Panc1 (cell line): ENCODE measurements at regions not wholly inside any gene's neighbourhood (a gene's known extent, or its start where the extent isn't known, plus 50 kb on each side); places are given as distances from the start of the nearest gene placed in this dataset.

ENCODE experiments used
- ATAC-seq: fragments of 200-7000 bp; cut with Tn5 transposase; 2 replicates; pipeline ENCODE4 v1.9.1; 2020; ENCODE audit warnings: mild to moderate bottlenecking, moderate library complexity
- BruUV-seq: library from RNA; stranded (reverse); fragments of 400-500 nt; replicated peaks from 2 replicates; lab custom pipeline; 2021; lab: Mats Ljungman, UMichigan
- CTCF ChIA-PET: fragments of 300-600 bp; sonication (Branson Sonifier 250); formaldehyde crosslinking; loops from one replicate; lab custom pipeline; 2022; ENCODE audit warnings: antibody characterized with exemption; lab: Charles Lee
- POLR2A ChIA-PET: fragments of 300-600 bp; sonication (Branson Sonifier 250); formaldehyde crosslinking; loops from one replicate; lab custom pipeline; 2022; ENCODE audit warnings: antibody characterized with exemption; lab: Charles Lee
- DNase-seq: peaks from one replicate; pipeline ENCODE4 v3.0.0-alpha.2; 2010; ENCODE audit warnings: low read depth, low spot score
- H3K27ac ChIP-seq: 2 replicates; pipeline ENCODE4 v1.5.1; 2011; ENCODE audit warnings: mild to moderate bottlenecking, low read length, inconsistent platforms
- H3K27me3 ChIP-seq: fragments of 200-500 bp; sonication (Bioruptor generic); 2 replicates; pipeline ENCODE4 v1.6.0; 2014; ENCODE audit warnings: low read length, inconsistent platforms; ENCODE audit not compliant: control insufficient read depth, insufficient read depth
- H3K36me3 ChIP-seq: fragments of 200-500 bp; sonication (Bioruptor generic); 2 replicates; pipeline ENCODE4 v1.5.1; 2014; ENCODE audit warnings: inconsistent platforms, mild to moderate bottlenecking, low read length, moderate library complexity; ENCODE audit not compliant: control insufficient read depth, insufficient read depth
- H3K4me1 ChIP-seq: 2 replicates; pipeline ENCODE4 v1.5.1; 2011; ENCODE audit warnings: inconsistent platforms, mild to moderate bottlenecking, low read length, moderate library complexity; ENCODE audit not compliant: control insufficient read depth, insufficient read depth
- H3K4me3 ChIP-seq, 2 experiments: 2 replicates each; pipeline ENCODE4 v1.5.1; 2011 to 2012; ENCODE audit warnings: low read depth in 2 of 2, low read length in 2 of 2, mild to moderate bottlenecking in 2 of 2, inconsistent platforms in 1 of 2, moderate library complexity in 1 of 2
- H3K9me3 ChIP-seq: fragments of 200-500 bp; sonication (Bioruptor generic); 2 replicates; pipeline ENCODE4 v1.5.1; 2014; ENCODE audit warnings: low read depth, mild to moderate bottlenecking, inconsistent platforms, low read length, moderate library complexity; ENCODE audit not compliant: control insufficient read depth, insufficient read depth
- CTCF ChIP-seq: fragments of 450-650 bp; IDR thresholded peaks from 2 replicates; pipeline ENCODE4 v1.5.1; 2017; ENCODE audit warnings: mild to moderate bottlenecking
- POLR2AphosphoS5 ChIP-seq: IDR thresholded peaks from 2 replicates; pipeline ENCODE4 v1.6.1; 2012; ENCODE audit warnings: mild to moderate bottlenecking, low read depth, low read length, moderate library complexity
- REST ChIP-seq, 2 experiments: IDR thresholded peaks; 2 replicates each; pipeline ENCODE4 v1.6.1; 2011 to 2012; ENCODE audit warnings: low read depth in 2 of 2, control low read depth in 1 of 2, low read length in 1 of 2, mild to moderate bottlenecking in 1 of 2, moderate library complexity in 1 of 2; ENCODE audit not compliant: insufficient read depth in 1 of 2
- SIN3A ChIP-seq: IDR thresholded peaks from 2 replicates; pipeline ENCODE4 v1.6.1; 2012; ENCODE audit warnings: low read depth, mild to moderate bottlenecking, low read length, moderate library complexity, borderline replicate concordance; ENCODE audit not compliant: insufficient read depth
- TCF7L2 ChIP-seq: IDR thresholded peaks from 2 replicates; pipeline ENCODE4 v1.6.1; 2011; ENCODE audit warnings: mild to moderate bottlenecking, low read depth, low read length, inconsistent platforms
- in situ Hi-C: cut with HindIII; loops from 2 replicates; pipeline ENCODE4 v1.10.0; 2016; ENCODE audit warnings: low sequenced_read_pairs, low pct_unique_long_range_greater_than_20kb
- intact Hi-C: fragments of 100-400 bp; cut with micrococcal nuclease; formaldehyde crosslinking; loops from one replicate; pipeline ENCODE4 v1.10.0; 2022; ENCODE audit not compliant: unreplicated experiment

GRCh38 chr5:21685522-21685921 is 1167.6 kb downstream of the CDH12 start:
- BruUV-seq = no TSS peak
- in situ Hi-C loops (no loop called here), intact Hi-C loops (no loop called here)
- ChIA-PET POLR2A (no interaction called here), CTCF (no interaction called here)
- no peaks in the 10 kb centered on the region for H3K9me3 ChIP-seq
- no peaks in the 10 kb centered on the region for H3K36me3 ChIP-seq
- no peaks in the 10 kb centered on the region for H3K4me1 ChIP-seq
- DNase-seq (no peak), ATAC-seq (no peak)
- no peaks in the 10 kb centered on the region for H3K27me3 ChIP-seq
- TF ChIP-seq TCF7L2 (no peak), POLR2AphosphoS5 (no peak), REST (IDR thresholded peaks at IDR 0.05; ENCODE audit: insufficient read depth in 1 of 2, low read depth in 2 of 2, low read length in 1 of 2) (no peak), CTCF (no peak), SIN3A (no peak)
- H3K27ac ChIP-seq = no peak overlapping the region
- no peak overlapping the region for H3K4me3 ChIP-seq

DNA sequence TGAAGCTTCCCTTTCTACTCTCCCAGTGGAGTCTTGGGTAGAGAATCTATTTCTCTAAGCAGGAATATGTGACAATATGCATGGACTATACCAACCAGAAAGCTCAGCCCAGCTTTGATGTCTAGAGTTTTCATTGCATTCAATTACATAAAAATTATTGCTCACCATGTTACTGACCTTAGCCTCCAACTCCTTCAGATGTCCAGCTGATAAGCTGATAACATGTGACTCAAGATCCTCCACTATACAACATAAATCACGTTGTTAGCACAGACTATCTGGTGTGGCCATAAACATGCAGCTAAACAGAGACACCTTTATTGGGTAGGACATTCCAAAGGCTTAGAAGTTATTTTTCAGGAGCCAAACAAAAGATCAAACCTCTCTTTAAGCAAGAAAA is 1168.2 kb downstream of the CDH12 start:
- intact Hi-C loops = no loop called here
- Histone ChIP-seq H3K36me3 (no peaks in the 10 kb centered on the region), H3K9me3 (no peaks in the 10 kb centered on the region), H3K27ac (no peak overlapping the region), H3K4me1 (no peaks in the 10 kb centered on the region), H3K4me3 (no peak overlapping the region), H3K27me3 (no peaks in the 10 kb centered on the region)
- in situ Hi-C loops = no loop called here
- ATAC-seq (no peak), DNase-seq (no peak)
- ChIA-PET CTCF (no interaction called here), POLR2A (no interaction called here)
- BruUV-seq = no TSS peak
- TF ChIP-seq REST (IDR thresholded peaks at IDR 0.05; ENCODE audit: insufficient read depth in 1 of 2, low read depth in 2 of 2, low read length in 1 of 2) = no peak
